Calu3 (cell line): ENCODE measurements at regions not wholly inside any gene's neighbourhood (a gene's known extent, or its start where the extent isn't known, plus 50 kb on each side); places are given as distances from the start of the nearest gene placed in this dataset.

Source experiments
- BruUV-seq: library from RNA; stranded (reverse); fragments of 400-500 nt; replicated peaks from 2 replicates; lab custom pipeline; 2021; lab: Mats Ljungman, UMichigan
- CTCF ChIA-PET: fragments of 300-600 bp; sonication (Branson Sonifier 250); formaldehyde crosslinking; loops from one replicate; lab custom pipeline; 2022; ENCODE audit warnings: antibody characterized with exemption; lab: Charles Lee
- DNase-seq: peaks from one replicate; pipeline ENCODE4 v3.0.0; 2022
- H3K27ac Mint-ChIP-seq: one replicate; pipeline ENCODE4 v1.8.0; 2022; ENCODE audit warnings: mixed read lengths; ENCODE audit not compliant: unreplicated experiment
- H3K27me3 Mint-ChIP-seq: one replicate; pipeline ENCODE4 v1.8.0; 2022; ENCODE audit warnings: mixed read lengths; ENCODE audit not compliant: unreplicated experiment
- H3K36me3 Mint-ChIP-seq: one replicate; pipeline ENCODE4 v1.8.0; 2022; ENCODE audit warnings: mild to moderate bottlenecking, moderate library complexity, mixed read lengths; ENCODE audit not compliant: insufficient read depth, unreplicated experiment
- H3K4me1 Mint-ChIP-seq: one replicate; pipeline ENCODE4 v1.8.0; 2022; ENCODE audit warnings: mild to moderate bottlenecking, low read depth, mixed read lengths; ENCODE audit not compliant: unreplicated experiment
- H3K4me3 Mint-ChIP-seq: one replicate; pipeline ENCODE4 v1.8.0; 2022; ENCODE audit warnings: mild to moderate bottlenecking, low read depth, moderate library complexity, mixed read lengths; ENCODE audit not compliant: unreplicated experiment
- H3K9me3 Mint-ChIP-seq: one replicate; pipeline ENCODE4 v1.8.0; 2022; ENCODE audit warnings: low read depth, mixed read lengths; ENCODE audit not compliant: unreplicated experiment
- CTCF ChIP-seq: fragments of 200-600 bp; IDR thresholded peaks from one replicate; pipeline ENCODE4 v1.8.0; 2022; ENCODE audit warnings: antibody characterized with exemption; ENCODE audit not compliant: unreplicated experiment
- intact Hi-C: fragments of 100-400 bp; cut with micrococcal nuclease; formaldehyde crosslinking; loops from one replicate; pipeline ENCODE4 v1.10.0; 2022; ENCODE audit not compliant: unreplicated experiment

GRCh38 chr14:66099451-66099850, 386.7 kb upstream of the CCDC196 start:
- no TSS peak for BruUV-seq
- CTCF ChIA-PET: interaction anchor here (0.6 kb wide), 1 partner anchor 31 kb away, joined by 3 read pairs; no protein-coding TSS in a partner anchor
- peaks cover 100% of the 10 kb centered on the region for H3K27me3 Mint-ChIP-seq
- no peaks in the 10 kb centered on the region for H3K4me1 Mint-ChIP-seq
- no peak overlapping the region for H3K4me3 Mint-ChIP-seq
- no peak for TF ChIP-seq CTCF
- no peak overlapping the region for H3K27ac Mint-ChIP-seq
- H3K9me3 Mint-ChIP-seq: no peaks in the 10 kb centered on the region
- no peak for DNase-seq
- H3K36me3 Mint-ChIP-seq: no peaks in the 10 kb centered on the region
- intact Hi-C loops: no loop called here

DNA sequence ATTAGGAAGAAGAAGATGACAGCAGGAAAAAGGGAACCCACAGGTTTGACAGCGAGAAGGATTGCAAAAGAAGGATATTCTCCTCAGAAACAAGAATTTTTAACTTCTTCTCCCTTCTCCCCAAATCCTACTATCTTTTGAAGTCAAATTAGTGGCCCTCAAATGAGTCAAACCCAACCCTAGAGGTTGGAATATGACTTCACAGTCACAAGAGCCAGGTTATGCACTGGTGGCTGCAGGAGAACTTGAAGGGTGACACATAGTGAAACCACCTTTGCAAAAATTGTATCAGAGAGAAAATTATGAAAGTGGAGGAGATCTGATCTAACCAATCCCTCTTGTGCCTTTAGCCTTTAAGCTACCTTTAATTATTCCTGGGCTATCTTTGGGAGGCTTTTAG, 386.2 kb upstream of the CCDC196 start:
- no peak for DNase-seq
- Mint-ChIP-seq H3K9me3 (no peaks in the 10 kb centered on the region), H3K4me3 (no peak overlapping the region), H3K27me3 (peaks cover 100% of the 10 kb centered on the region), H3K36me3 (no peaks in the 10 kb centered on the region), H3K4me1 (no peaks in the 10 kb centered on the region), H3K27ac (no peak overlapping the region)
- BruUV-seq: no TSS peak
- CTCF ChIA-PET: no interaction called here
- intact Hi-C loops: no loop called here
- TF ChIP-seq CTCF: no peak

DNA sequence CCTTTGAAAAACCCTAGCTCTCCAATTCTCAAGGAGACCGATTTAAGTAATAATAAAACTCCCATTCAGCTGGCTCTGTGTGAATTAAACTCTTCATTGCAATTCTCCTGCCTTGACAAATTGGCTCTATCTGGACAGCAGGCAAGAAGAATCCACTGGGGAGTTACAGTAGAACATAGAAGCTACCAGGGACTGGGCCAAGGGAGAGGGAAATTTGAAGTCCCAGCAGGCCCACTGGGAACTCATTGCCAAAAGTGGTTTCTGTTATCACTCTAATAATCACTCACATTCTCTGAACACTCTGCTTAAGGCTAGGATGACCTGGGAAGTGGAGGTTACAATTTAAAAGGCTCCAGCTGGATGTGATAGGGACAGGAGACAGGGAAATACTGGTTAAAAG, 384.5 kb upstream of the CCDC196 start:
- Mint-ChIP-seq H3K36me3 (no peaks in the 10 kb centered on the region), H3K27me3 (peaks cover 97% of the 10 kb centered on the region), H3K27ac (no peak overlapping the region), H3K4me3 (no peak overlapping the region), H3K9me3 (peaks cover 2% of the 10 kb centered on the region), H3K4me1 (peaks cover 11% of the 10 kb centered on the region)
- no peak for TF ChIP-seq CTCF
- DNase-seq: no peak
- BruUV-seq: no TSS peak
- intact Hi-C loops: no loop called here
- CTCF ChIA-PET: no interaction called here

- no peaks in the 10 kb centered on the region for H3K36me3 Mint-ChIP-seq
- intact Hi-C loops: no loop called here
- TF ChIP-seq CTCF: no peak
- no peak for DNase-seq
- H3K27me3 Mint-ChIP-seq: peaks cover 85% of the 10 kb centered on the region
- peaks cover 11% of the 10 kb centered on the region for H3K4me1 Mint-ChIP-seq
- CTCF ChIA-PET: no interaction called here
- H3K27ac Mint-ChIP-seq: no peak overlapping the region
- no TSS peak for BruUV-seq
- H3K9me3 Mint-ChIP-seq: peaks cover 2% of the 10 kb centered on the region
- H3K4me3 Mint-ChIP-seq: no peak overlapping the region
These were observed 381.7 kb upstream of the CCDC196 start for GRCh38 chr14:66104486-66104885.
